Inferior parietal cortex (tissue), 1 donor: ENCODE measurements at regions not wholly inside any gene's neighbourhood (a gene's known extent, or its start where the extent isn't known, plus 50 kb on each side); places are given as distances from the start of the nearest gene placed in this dataset.

ENCODE experiments used
- DNase-seq: peaks from one replicate; pipeline ENCODE4 v3.0.0-alpha.2; 2016; ENCODE audit errors: extremely low spot score

DNA sequence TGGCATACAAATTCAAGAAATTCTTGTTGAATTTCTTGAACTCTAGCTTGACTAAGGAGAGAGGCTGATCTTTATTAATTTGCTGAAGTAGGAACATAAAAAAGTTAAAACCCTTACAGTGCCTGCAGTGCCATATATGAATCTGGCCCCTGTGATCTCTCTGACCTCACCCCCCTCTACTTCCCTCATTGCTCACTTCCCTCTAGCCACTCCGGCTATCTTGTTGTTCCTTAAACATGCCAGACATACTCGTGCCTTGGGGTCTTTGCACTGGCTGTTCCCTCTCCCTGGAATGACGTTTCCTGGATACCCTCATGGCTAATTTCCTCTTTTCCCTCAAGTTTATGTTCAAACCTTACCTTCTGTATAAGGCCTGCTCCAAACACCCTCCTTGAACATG lies 246.3 kb upstream of the SIX2 start:
- no peak for DNase-seq

DNA sequence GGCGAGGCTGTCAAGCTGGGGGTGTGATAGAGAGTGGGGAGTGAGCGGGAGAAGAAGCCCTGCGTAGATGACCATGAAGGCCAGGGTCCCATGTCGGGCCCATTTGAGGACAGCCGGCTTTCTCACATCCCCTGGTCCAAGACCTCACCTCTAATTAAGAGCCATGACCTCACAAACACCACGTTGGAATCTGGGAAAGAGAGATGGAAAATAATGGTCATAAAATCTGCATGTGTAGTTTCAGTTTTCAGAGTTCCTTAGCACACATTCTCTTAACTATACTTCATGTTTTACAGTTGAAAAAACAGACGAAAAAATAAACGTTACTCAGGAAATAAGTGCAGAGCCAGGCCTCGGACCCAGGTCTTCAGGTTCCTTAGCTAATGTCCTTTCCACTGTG lies 244.8 kb upstream of the SIX2 start:
- no peak for DNase-seq

DNA sequence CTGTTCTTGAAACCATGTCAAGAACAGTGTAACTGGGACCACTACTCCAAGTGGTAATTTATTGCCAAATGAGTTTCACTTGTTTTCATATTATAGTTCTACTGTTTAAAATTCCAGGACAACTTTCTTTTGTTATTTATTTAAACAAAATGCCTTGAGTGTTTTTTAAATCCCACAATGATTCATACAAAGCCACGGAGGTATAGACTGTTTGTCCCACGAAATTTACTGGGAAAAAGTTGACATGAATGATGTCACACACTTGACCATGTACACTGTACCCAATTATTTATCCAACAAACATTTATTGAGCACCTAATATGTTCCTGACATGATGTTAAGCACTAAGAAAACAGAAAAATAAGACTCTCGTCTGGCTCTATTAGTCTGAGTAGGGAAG lies 243.9 kb upstream of the SIX2 start:
- no peak for DNase-seq

DNA sequence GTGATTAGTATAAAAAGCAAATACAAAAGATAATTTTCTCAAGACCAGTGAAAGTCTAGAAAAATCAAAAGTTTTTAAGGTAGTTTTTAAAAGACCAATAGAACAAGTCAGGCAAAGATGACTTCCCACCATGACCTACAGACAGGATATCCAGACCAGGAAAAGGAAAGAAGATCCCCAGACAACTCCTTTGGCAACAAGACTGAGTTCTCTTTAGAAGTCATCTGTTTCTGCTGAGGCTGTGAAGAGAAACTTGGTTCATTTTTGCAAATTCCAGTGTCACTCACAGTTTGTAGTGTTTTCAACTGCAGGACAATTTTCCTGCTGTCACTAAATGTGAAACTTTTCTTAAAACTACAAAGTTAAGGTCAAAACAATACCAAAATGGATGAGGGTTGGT lies 240.9 kb upstream of the SIX2 start:
- no peak for DNase-seq

DNA sequence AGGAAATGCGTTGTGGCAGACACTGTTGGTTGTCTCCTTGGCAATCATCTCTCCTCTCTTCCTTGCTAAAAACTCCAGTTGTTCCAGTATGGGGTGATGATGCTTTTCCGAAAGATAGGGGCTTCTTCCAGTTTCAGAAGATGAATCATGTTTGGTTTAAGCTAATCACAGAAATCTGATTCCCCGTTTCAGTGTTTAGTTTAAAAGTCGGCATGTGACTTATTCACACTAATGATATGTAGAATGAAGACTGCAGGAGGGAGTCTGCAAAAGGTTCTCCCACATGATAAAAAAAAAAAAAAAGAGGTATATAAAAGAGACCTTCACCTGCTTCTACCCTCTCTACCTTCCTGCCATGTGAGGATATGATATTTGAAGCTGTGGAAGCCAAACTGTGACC lies 239.0 kb upstream of the SIX2 start:
- no peak for DNase-seq

DNA sequence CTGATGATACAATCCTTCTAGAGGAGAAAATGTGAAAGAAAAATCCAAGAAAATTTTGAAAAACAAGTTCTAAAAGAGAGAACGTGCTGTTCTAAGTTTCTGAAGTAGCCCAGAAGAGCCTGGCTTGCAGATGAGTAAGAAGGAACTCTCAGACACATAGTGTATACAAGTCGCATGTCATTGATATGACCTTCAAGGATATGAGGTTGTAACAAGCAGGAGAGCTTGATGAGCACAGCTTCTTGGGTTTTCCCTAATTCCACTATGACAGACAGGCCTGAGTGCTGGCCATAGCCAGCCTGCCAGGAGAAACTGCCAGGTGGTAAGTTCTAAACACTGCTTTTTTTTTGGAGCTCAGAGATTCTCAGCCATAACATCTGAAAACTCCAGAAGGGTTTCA lies 235.7 kb upstream of the SIX2 start:
- DNase-seq = no peak

DNA sequence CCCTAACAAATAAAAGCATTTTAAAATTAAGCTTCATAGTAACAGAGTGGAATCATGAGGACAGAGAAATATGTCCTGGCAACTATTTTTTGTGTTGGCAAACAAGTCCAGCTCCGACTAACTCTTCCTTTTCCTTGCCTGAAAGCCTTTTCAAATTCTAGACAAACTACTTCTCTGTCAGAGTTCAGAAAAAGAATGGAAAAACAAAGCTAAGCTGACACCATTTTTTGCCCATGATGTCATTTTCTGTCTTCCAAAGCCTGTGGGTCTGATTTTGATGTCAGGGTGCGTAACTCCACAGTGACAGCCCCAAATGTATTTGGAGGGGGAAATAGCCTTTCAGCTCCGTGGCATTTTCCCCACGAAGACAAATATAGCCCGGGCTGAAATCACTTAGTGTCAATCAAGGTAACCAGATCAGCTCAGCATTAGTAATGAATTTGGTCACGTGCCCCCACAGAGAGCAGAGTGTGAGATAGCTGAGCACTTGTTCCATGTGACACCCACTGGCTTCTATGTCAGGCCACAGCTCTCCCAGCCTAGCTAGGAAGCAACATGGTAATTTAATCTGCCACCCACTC lies 233.0 kb upstream of the SIX2 start:
- no peak for DNase-seq

DNA sequence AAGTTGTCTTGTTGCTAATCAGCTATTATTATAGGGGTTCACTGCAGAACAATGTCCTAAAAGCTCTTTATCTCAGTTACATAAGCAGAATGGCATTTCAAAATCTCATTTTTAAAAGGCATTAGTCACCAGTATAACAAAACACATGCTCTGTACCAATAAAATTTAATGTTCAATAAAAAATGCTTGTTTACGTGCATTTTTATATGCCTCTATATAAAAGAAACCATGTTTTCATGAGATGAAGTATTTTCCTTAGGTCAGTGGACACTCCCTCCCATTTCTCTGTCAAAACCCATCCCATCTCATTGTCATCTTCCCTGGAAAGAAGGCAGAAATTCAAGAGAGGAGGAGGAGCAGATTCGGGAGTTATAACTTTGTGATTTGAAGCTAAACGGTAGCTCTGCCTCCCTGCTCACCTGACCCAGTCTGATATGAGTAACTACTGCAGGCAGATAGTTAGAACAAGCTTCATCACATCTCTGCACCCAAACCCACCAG lies 231.9 kb upstream of the SIX2 start:
- no peak for DNase-seq

DNA sequence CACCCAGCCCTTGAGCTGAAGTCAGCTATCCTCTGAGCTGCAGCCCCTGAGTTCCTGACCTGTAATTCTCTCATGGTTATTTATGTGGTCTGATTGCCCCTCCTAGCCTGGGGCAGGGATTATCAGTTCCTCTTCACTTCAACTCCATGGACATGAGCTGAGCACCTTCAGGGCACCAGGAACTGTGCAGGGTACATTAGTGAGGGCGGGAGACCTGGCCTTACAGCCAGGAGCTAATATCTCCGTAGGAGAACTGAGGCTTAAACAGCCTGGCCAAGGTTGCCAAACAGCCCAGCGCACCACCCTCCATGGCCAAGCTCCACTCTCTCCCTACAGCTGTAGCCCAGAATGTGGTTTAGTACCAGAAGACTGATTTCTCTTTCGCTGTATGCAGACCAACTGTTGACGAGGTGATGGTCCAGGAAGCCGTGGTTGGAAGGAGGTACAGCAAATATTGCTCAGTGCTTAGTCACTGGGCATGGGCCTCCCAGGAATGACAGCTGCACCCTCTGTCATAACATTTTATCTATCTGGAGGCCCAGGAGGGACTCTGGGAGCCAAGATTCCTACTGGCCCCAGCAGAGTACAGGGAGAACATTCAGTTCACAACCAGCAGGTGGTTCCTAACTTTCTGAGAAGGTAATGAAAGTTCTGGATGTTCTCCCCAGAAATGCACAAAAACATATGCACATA lies 228.7 kb upstream of the SIX2 start:
- no peak for DNase-seq

DNA sequence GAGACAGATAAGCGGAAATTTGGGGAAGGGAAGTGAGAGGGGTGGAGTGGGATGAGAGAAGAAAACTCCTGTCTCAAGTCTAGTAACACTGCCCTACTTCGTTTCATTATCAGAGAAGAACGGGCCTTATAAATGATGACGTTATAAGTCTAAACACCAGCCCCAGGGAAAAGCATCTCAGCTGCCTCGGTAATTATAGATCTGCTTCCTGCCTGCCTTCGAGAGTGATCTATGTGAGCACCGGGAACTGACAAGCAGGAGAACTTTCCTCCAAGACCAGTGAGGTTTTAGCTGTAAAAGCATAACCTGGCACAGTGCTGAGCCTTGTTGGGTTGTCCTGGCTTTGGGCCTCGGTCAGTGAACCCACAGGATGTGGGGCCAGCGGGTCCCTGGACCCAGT lies 227.9 kb upstream of the SIX2 start:
- DNase-seq = no peak

DNA sequence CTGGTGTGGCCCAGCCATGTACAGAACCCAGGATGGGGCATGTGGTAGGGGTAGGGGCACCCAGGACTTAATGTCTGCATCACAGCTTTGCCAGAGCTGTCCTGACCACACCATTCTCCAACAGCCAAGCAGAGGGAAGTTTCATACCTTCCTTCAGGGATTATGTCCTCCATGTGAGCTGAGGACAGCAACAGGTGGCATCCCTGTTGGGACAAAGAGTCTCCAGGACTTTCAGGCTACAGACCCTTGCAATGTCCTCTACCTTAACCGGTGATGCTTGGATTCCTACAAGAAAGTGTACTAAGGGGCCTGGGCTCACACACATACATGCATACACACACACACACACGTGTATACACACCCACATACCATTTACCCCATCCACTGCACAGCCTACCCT lies 227.0 kb upstream of the SIX2 start:
- no peak for DNase-seq

DNA sequence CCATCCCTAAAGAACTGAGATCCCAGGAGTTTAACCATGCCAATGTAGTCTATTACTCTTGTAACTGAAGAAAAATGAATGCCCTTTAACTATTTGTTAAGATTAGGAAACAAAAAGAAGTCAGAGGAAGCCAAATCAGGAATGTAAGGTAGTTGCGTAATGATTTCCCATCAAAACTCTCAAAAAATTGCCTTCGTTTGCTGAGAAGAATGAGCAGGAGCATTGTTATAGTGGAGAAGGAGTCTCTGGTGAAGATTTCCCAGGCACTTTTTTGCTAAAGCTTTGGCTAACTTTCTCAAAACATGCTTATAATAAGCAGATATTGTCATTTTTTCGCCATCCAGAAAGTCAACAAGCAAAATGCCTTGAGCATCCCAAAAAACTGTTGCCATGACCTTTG lies 224.0 kb upstream of the SIX2 start:
- DNase-seq = no peak

DNA sequence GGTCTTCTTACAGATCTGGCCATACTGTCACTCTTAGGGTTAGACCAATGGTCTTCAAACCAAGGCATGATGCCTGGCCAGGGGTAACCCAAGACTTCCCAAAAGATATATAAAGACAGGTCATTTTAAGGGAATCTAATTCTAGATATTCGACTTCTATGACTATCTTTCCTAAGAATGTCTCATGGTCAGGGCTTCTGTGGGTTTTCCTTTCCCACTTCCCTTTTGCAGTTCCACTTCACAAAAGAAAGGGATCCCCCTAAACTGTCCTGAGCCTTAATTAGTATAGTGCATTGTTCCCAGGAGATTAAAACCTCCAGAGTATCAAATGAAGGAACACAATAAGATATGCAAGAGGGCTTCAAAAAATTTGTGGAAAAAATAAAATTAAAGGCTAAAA lies 223.6 kb upstream of the SIX2 start:
- DNase-seq = no peak

DNA sequence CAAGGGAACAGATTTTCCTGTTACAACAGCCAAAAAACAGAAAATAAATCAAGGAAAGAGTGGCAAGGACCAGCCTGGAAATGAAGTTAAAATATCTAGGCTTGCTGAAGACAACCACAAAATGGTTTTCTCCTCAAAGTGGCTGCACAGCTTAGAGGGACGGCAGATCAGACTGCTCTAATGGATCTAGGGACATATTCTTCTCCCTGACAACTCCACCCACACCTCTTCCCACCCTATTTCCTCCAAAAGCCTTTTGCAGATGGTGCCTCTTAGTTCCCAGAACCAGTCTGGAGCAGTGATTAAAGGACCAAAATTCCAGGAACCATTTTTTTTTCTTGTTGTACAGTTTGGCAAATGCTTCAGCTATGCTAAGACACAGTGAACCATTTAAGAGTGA lies 220.2 kb upstream of the SIX2 start:
- DNase-seq = peak; percentile 5

DNA sequence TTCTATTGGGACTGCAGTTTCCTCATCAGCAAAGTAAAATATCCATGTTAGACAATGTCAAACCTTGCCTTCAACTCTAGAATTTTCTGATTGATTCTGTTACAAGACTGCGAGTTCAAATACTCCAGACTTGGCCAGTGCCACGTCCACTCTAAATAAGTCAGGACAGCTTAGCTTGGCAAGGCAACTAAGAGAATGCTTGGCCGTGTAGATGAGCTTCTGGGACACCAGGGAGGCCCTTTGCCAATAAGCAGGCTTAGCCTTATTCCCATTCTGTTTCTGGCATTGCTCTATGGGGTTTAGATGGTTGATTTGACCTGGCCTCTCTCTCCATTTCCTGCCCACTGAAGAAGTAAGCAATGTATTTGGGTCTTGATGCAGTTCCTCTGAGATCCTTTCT lies 218.1 kb upstream of the SIX2 start:
- DNase-seq = no peak

DNA sequence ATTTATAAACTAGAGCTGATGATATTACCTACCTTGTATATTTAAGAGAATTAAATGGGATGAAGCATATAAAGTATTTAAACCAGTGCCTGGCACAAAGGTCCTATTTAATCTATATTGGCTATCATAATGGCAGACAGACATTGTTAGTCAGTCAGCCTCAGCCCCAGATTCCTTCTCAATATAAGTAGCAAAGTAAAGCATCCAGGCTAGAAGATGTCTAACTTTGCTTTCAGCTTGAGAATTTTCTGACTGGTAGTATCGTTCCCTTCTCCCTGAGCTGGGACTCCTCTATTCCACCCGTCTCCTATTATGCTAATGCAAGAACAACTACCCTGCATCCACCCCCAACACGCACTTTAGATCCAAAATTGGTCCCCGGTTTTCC lies 215.7 kb upstream of the SIX2 start:
- no peak for DNase-seq

DNA sequence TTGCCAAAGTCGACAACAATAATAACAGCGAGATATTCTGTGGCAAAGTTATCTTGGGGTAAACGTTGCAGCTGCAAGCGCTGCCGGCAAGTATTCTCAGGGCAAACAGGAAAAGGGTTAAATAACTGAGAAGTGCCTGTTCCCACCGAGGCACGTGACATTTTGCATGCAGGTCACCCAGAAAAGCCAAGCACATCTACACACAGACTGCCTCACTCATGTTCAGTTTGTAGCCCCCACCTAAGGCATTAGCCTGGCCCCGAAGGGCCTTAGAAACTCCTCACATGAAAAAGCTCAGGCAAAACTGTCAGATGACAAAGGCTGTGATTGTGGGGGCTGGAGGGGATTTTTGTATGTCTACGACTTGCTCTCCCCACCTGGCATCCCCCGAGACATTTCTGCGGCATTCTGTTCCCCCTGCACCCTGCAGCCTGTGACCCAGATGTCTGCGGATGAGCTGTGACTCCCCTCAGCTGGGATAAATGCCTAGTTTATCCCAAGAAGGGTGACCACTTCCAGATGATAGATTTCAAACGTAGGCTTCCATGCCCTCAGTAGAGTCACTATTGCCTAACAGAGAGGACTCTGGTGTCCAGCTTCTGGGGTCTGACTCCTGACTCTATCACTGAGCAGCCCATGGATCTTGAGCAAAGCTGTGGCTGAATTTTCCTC lies 215.2 kb upstream of the SIX2 start:
- DNase-seq = no peak

DNA sequence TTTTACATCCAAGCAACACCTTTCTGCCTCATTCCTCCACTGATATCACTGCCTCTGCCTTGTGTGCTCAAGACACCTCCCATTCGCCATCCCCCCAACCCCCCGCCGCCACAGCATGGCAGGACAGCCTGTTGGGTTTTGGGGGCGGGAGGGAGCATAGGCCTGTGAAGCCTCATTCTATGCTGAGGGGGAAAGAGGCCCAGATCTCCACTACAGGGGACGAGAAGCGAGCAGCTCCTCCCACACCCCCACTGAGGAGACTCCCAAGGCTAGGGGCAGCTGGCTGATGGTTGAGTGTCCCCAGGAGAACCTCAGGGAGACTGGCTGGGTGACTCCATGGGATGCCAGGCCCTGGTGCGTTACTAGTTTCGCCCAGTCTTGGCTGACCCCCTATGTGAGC lies 214.3 kb upstream of the SIX2 start:
- DNase-seq = no peak

DNA sequence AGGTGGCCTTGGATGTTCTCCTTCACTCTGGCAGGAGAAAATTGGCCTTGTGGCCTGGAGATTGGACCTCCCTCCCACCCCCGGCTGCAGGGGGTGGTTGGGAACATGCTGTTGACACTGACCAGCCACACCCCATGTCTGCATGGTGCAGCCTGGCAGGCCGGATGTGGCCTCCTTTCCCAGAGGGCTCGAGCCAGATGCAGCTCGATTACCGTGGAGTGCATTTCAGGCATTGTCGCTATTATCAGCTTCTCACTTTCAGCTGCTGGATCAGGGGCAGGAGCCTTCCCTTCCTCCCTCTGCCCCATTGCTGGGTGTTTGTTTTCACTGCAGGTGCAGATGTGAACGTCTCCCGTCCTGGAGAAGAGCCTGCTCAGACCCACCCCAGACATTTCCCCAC lies 211.0 kb upstream of the SIX2 start:
- DNase-seq = no peak

DNA sequence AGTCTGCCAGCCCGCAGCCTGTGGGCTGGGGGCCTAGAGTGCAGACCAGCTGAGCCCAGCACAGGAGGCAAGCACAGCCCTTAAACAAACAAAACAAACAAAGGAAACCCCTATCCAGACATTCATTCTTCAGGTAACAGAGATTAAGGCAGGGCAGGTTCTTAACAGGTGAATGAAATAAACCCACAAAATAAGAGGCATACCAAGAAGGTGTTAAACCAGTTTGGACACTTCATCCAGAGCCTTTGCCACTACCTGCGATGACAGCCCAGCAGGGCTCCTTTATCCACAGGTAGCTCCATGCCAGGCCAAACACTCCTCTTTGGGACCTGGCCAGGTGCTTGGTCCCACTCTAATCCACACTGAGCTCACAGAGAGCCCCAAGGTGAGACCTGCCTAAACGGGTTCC lies 209.7 kb upstream of the SIX2 start:
- DNase-seq = no peak

DNA sequence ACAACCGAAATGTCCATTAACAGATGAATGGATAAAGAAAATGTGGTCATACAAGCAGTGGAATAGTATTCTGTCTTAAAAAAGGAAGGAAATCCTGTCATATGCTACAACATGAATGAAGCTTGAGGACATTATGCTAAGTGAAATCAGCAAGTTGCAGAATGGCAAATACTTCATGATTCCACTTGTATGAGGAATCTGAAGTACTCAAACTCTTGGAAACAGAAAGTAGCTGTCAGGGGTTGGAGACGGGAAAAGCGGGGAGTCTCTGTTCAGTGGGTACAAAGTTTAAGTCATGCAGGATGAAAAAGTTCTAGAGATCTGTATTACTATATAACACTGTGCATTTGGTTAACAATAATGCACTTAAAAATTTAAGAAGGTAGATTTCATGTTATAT lies 209.0 kb upstream of the SIX2 start:
- no peak for DNase-seq

DNA sequence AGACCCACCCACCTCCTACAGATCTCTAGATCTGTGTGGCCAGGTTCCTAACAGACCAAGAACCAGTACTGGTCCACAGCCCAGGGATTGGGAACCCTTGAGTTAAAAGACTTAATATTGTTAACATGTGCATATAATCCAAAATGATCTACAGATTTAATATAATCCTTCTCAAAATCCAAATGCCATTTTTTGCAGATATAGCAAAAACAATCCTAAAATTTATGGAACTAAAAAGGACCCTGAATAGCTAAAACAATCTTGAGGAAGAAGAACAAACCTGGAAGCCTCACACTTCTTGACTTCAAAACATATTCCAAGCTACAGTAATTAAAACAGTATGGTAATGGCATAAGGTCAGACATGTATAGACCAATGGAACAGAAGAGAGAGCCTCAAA lies 206.9 kb upstream of the SIX2 start:
- no peak for DNase-seq

DNA sequence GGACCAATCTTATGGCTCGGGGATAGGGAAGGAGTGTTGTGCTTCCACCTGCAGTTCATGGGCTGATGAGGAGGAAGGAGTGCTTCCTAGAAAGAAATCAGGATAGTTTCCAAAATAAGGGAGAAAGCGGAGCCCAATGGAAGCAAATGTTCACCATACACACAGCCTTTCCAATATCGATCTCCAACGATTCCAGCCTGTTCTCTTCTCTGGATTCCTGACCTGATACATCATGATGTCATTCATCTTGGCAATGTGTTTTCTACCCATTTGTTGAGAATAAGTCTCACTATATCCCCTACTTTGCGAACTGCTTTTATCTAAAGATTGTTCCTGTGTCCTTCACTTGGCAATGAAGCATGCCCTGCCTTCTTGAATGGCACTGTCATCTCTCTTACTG lies 205.3 kb upstream of the SIX2 start:
- no peak for DNase-seq
